ACHN (cell line): ENCODE measurements at regions not wholly inside any gene's neighbourhood (a gene's known extent, or its start where the extent isn't known, plus 50 kb on each side); places are given as distances from the start of the nearest gene placed in this dataset.
A peak's percentile ranks its signal among the peaks of the same experiment; 100 is the strongest.

Experiments
- DNase-seq: peaks from one replicate; pipeline ENCODE4 v3.0.0-alpha.2; 2015
- in situ Hi-C: cut with HindIII; loops from 2 replicates; pipeline ENCODE4 v1.10.0; 2017; ENCODE audit warnings: low sequenced_read_pairs, low pct_ligation_motif_present, low pct_unique_long_range_greater_than_20kb

- peak; percentile 44 for DNase-seq
- in situ Hi-C loops, result no loop called here
Measured at GRCh38 chr1:218521414-218522169, 176.5 kb downstream of the TGFB2 start.

- no peak for DNase-seq
- in situ Hi-C loops, result no loop called here
Measured at GRCh38 chr1:218524526-218524925, 179.4 kb downstream of the TGFB2 start.

DNA sequence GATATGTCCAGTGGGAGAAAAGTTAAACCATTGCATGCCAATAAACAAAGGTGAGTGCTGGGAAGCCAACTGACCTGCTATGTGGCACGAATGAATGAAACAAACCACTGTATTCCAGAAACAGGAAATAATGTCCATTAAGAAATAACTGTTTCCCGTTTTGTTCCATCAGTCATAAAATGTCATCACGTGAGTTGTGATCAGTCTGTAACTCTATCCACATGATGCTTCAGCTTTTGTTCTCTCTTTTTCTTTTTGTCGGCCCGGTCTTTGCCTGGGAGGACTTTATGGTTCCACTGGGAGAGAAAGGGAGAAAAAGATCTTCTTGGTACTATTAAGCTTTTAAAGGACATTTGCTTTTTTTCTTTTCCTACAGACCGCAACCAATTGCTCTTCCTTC is 179.9 kb downstream of the TGFB2 start:
- no peak for DNase-seq
- in situ Hi-C loops, result no loop called here

DNA sequence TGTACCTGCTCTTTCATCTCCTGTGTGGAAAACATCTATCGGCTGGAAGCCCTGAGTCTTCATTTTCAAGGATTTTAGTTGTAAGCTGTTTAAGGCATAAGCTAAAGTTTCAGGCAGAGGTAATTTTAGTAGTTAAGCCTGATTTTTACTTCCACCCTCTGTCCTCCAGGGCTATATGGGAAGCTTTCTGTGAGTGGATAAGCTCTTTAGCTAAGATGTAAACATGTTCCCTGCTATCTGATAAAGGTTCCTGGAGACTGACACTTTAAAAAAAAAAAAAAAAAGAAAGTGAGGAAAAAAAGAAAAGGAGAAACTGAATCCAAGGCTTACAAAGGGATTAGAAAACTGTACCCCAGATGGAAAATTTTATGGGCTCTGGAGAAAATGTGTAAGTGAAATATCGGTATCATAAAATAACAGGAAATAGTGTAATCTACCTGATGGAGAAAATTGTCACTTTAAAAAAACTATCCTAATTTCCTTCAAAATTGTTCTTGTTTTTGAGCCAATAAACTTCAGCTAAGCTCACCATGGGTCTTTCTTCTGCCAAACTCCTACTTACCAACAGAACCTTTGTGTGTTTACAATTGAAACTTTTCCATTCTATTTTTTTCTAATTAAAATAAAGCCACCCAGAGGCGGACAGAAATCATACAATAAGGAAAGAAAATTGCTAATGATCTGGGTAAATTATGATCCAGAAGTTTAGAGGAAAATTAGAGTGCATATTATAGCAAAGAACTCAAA is 180.5 kb downstream of the TGFB2 start:
- in situ Hi-C loops, result no loop called here
- no peak for DNase-seq

DNA sequence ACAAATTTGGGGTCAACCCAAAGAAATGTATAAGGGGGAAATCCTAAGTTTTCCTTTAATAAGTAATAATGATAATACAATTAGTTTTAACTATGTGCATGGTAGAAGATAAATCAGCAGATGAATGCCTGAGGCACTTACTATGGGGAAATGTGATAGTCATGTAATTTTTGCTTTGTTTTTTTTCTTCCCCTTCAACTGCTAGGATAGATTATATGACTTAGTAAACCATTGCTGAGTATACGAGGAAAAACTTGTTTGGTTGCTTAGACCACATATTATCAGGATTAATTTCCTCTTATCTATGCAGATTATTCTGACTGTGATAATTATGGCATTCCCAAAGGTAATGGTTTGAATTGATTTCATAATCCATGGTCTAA is 181.1 kb downstream of the TGFB2 start:
- in situ Hi-C loops, result no loop called here

GRCh38 chr1:218527737-218528136 is 182.6 kb downstream of the TGFB2 start:
- in situ Hi-C loops, result no loop called here
- no peak for DNase-seq

More for the DNA sequence above, 181.1 kb downstream of the TGFB2 start:
- no peak for DNase-seq

- in situ Hi-C loops, result no loop called here
- DNase-seq, result no peak
Measured at GRCh38 chr1:218529646-218530300, 184.6 kb downstream of the TGFB2 start.

DNA sequence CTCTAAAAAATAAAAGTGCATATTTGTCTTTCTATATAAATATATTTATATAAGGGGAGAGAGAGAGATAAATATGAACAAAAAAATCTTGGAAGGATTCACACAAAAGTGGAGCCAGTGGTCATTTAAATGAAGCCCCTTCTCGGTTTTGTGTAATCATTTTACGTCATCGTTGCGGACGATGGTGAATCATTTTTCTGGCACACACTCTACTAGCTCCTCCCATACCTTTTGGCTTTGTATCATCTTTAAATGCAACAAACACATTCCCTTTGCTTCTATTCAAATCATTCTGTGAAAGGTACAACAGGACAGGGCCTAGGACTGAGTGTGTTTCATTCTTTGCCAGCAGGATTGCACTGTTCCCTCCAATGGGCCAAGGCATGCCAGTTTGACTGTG is 186.8 kb downstream of the TGFB2 start:
- DNase-seq, result no peak
- in situ Hi-C loops, result no loop called here

DNA sequence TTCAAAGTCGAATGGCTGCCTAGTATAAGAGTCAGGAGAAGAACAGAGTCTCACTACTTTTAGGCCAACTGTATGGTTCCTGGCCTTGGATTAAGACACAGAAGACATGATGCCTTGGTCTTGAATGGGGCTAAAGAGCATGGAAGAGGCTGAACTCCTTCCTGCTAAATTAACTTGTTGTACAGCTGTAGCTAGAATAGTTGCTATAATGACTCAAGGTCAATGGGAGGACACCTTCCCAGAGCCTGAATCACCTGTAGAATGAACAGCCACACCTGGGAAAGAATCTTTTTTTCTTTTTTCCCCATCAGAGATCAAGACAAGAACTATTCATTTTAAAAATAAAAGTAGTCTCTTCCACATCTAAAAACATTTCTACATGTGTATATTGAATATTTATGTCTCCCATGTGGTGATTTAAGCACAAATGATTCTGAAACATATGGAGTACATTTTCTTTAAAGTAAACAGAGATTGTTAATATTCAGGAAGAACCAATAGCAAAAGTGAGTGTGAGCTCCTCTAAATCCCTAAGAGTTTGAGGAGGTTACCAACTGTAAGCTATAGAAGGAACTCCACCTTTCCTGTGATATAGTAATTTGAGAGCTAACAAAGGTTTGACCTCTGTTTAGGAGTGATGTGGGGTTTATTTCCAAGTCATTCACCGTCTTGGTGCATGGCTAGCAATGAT is 191.3 kb downstream of the TGFB2 start:
- in situ Hi-C loops, result no loop called here
- no peak for DNase-seq

DNA sequence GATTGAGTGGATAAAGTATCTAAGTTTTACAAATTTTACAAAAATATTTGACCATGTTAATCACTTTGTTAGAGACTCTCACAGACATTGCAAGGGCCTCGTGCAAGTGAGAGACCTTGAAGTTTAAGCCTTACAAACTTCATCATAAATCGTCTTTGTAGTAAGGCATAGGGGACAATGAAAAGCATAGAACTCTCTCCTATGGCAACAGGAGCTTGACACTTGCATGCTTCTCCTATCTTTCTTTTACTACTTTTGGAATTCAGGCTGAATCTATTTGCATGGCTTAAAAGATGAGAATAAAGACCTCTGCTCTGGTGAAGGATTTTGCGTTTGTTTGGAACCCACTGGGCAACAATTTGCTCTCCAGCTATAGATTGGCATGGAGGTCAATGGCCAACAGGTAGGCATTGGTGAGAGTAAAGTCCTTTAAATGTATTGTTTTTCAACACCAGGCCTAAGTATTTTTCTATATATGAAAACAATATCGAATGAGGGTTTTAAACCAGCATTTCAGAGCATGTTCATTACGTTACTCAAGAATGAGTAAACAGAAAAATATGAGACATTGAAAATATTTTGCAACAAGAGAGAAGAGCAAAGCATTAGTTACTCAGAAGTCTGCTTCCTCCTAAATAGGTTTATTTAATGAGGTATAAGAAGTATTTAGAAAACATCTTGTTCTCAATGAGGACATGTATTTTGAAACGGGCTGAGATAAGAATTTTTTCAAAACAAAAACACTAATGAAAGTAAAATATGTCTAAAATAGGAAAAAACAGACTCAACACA is 192.2 kb downstream of the TGFB2 start:
- no peak for DNase-seq
- in situ Hi-C loops, result no loop called here

- in situ Hi-C loops, result no loop called here
- DNase-seq, result no peak
Measured at GRCh38 chr1:218538341-218538740, 193.2 kb downstream of the TGFB2 start.

- in situ Hi-C loops, result no loop called here
- peak; percentile 24 for DNase-seq
Measured at GRCh38 chr1:218546314-218546713, 201.2 kb downstream of the TGFB2 start.

- in situ Hi-C loops, result no loop called here
- no peak for DNase-seq
Measured at GRCh38 chr1:218547957-218548730, 203.0 kb downstream of the TGFB2 start.

DNA sequence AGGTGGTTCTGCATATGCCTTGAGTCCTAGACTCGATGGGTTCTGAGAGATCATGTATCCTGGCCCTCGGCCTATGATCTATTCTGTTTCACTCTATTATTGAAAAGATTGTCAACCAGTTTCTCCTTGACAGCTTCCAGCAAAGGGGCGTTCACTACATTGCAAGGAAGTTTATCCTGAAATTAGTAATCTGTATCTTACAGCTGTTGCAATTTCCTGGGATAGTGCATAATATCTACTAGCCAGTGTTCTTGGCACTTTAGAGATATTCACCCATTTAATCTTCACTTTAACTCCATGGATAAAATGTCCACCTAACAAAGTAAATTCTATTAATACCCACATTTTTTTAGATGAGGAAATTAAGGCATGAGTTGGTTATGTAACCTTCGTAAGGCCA is 203.6 kb downstream of the TGFB2 start:
- in situ Hi-C loops, result no loop called here
- no peak for DNase-seq

GRCh38 chr1:218553197-218553596 is 208.1 kb downstream of the TGFB2 start:
- in situ Hi-C loops, result no loop called here
- no peak for DNase-seq

DNA sequence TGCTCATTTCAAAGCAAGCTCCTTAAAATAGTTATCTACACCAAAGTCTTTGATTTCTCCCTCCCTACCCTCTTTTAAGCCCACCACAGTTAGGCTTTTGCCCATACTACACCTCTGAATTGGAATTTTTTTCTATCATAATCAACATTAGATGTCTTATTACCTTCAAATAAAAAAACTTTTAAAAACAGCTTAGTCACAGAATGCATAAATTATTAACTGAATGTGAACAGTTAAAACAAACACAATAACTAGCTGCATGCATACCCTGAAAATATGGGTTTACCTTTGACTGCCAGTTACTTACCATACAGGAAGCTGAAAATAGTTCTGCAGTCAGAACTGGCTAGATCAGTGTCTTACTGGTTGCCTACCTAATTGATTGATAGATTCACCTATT is 210.9 kb downstream of the TGFB2 start:
- in situ Hi-C loops, result no loop called here
- no peak for DNase-seq

GRCh38 chr1:218557731-218558130 is 212.6 kb downstream of the TGFB2 start:
- no peak for DNase-seq
- in situ Hi-C loops, result no loop called here
